HG03520 (cell line): ENCODE measurements at regions not wholly inside any gene's neighbourhood (a gene's known extent, or its start where the extent isn't known, plus 50 kb on each side); places are given as distances from the start of the nearest gene placed in this dataset.
A peak's percentile ranks its signal among the peaks of the same experiment; 100 is the strongest.

ENCODE experiments used
- ATAC-seq: cut with Tn5 transposase; IDR thresholded peaks from one replicate; pipeline ENCODE4 v1.9.1; 2021; ENCODE audit warnings: mild to moderate bottlenecking, moderate library complexity; ENCODE audit not compliant: unreplicated experiment

DNA sequence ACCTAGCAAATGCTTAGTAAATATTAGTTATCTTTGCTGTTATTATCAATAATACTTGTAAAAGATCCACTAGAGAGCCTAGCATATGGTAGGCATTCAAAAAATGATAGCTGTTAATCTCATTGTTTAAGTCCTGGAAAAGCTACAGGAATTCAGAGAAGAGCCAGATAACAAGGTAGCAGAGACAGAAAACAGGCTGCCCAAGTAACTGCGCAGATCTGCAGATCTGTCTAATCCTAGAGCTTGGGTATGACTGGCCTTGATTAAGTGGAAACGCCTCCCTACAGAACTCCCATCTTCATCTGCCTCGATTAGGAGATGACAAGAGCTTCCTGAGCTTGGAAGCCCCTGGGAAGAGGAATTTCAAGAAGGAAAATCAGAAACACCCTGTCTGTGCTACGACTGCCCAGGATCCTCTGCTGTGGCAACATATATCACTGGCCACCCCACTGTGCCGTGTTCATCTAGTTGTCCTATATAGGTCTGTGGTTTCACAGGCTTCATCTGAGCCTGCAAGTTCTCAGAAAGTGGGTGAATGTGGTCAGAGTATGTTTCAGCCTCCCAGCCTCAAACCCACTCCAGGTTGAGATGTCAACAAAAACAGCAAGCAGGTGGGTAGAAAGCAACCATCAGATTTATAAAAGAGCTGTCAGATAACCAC is 151.5 kb upstream of the PKDCC start:
- peak; percentile 96 for ATAC-seq

DNA sequence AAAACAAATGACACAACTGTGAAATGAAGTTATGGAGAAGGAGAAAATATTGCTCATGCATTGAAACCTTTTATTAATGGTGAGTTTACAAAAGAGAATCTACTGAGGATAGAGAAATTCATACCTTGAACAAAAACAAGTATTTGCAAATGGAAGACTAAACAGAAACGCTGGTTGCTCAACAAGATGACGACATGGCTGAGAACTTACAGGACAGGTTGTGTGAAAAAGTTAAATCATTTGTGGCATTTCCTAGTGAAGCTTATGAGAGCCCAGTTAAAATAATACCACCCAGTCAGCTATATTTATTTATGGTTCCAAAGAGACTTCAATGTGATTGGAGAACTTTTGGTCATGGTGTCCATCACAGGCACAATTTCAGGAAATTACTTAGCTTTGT is 148.6 kb upstream of the PKDCC start:
- no peak for ATAC-seq

DNA sequence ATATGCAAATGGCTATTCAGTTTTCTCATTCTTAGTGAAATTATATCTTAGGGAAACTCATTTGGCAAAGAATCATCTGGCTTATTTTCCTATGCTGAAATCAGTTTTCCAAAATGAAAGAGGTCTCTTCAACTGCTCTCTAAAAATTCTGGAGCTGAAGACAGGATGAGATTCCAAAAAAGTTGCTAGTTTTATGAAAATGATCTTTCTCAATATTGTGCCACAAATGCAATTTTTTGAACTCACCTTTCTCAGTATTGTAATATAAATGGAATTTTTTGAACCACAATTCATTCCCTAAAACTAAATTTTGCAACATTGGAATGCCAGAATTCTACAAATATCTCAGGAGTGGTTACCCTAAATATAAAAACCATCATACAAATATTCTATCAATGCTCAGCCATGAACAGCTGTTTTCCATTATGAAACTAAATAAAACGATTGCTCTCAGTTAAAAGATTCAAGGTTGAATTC is 147.7 kb upstream of the PKDCC start:
- no peak for ATAC-seq

DNA sequence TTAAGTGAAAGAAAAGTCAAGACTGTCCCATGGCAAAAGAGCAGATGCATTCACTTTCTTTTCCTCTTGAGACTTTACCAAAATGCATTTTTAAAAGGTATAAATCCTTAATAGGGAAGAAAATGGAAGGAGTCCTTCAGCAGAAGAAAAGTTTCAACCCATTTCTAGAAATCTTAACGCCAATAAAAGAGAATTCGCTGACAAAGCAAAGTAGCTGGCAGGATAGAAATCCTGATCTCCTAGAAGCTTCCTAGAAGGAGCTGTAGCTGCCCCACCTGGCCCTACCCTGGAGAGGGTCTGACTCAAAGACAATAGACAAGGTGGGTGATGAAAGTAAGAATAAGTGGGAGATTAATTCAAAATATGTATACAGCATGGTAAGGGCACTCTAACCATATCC is 144.9 kb upstream of the PKDCC start:
- no peak for ATAC-seq

DNA sequence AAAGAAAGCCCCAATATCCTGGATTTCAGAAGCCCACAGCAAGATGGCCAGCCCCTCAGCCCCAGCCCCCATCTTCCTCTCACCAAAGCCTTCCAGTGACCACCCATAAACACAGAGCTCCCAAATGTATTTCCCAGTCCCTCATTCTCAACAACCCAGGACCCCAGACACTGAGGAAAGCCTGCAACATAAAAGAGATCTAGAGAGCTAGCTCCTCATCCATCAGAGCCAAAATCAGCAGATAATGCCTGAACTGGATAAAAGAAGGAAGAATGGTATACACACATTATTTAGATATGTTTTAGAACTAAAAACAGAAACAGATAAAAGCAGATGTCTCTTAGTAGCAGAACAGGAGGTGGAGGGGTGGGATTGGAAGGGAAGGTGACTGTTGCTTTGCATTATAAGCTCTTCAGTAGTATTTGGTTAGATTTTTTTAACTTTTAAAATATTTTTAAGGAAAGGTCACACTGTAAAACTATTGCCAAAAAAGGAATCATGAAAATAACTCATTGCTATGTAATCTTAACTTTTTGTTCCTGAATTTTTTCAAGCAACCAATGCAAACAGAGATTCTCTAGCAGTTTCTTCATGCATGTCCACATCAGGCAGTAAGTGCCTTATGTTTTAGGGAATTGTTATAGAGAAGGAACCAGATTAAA is 144.2 kb upstream of the PKDCC start:
- ATAC-seq: no peak

DNA sequence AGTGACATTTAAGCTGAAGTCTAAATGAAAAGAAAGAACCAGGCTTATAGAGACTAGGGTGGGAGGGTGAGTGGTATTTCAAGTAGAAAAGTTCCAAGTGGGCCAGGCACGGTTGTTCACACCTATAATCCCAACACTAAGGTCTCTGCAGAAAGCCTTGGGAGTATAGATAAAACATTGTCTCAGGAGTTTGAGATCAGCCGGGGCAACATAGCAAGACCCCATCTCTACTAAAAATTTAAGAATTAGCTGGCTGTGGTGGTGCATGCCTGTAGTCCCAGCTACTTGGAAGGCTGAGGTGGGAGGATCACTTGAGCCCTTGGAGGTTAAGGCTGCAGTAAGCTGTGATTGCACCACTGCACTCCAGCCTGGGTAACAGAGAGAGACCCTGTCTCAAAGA is 143.4 kb upstream of the PKDCC start:
- no peak for ATAC-seq

DNA sequence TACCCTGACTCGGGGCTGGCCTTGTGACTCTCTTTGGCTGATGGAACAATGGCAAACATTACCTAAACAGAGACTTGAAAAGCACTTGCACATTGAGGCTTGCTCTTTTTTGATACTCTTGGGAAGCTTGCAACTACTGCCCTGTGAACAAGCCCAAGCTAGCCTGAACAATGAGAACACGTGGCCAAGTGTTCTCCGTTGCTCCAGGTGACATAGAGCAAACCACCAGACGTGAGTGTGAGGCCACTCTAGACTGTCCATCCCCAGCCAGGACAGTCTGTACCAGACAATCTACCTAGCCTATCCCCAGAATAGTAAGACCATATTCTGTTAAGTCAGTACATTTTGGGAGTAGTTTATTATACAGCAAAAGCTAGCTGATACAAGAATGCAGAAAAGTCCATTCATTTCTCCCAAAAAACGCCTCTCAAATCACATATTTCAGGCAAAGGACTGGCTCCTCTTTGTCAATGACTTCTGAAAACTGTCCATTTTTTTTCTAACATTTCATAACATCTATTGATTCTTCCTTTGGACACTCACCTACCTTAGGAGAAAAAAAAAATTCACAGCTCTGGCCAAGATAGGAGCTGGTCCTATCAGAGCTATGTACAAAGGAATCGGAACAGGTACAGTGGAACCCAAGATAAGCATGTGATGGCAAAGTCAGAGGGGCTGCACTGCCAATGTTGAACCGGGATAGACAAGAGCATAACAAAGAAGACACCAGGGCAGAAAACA is 142.1 kb upstream of the PKDCC start:
- ATAC-seq: no peak

DNA sequence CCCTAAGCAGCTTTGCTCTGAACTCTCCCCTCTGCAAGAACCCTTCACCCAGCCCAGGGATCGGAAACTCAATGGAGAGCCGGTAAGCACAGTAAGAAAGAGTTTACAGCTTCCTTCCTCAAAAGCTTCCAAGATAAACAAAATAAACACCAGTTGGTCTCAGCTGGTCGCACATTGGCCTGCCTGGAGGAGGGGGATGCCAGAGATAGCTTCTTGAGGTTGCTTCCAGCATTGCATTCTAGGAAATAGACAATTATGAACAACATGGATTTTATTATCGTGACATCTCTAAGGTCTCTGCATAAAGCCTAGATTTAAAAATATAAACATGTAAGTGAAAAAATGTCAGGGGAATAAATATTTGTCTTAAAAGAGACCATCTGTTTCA is 141.5 kb upstream of the PKDCC start:
- no peak for ATAC-seq

DNA sequence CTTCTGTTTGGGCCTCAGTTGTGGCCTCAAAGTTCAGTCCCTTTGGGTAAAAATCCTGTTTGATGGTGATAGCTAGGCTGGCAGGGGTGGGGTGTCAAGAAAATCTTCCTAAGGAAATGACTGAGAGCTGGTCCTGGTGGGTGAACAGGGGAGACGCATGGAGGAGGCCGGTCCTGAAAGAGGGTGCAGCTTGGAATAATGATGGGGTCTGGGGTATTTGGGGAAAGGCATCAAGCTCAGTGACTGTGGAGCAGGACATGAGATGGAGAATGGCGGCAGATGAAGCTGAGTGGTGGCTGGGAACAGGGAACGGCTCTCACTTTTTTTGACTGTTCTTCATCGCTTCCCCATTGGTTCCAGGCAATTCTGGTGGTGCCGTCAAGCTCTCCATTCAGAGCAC is 140.7 kb upstream of the PKDCC start:
- ATAC-seq: no peak

DNA sequence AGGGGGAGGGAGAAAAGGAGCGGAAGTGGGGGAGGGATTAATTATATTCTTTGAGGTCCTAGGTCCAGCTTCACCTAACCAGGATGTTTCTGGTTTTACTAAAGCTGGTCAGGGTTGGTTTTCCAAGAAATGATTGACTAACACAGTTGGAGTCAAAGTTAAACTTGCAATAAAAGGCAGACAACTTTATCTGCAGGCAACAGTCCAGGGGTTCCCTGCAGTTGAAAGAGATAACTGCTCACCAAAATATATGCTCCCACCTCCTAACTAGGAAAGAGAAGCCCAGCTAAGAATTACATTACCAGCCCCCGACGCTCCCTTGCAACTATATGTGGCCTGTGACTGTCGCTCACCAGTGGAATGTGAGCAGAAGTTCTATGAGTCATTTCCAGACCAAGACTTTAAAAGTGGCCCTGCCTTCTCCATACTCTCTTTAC is 140.0 kb upstream of the PKDCC start:
- ATAC-seq: peak; percentile 43

DNA sequence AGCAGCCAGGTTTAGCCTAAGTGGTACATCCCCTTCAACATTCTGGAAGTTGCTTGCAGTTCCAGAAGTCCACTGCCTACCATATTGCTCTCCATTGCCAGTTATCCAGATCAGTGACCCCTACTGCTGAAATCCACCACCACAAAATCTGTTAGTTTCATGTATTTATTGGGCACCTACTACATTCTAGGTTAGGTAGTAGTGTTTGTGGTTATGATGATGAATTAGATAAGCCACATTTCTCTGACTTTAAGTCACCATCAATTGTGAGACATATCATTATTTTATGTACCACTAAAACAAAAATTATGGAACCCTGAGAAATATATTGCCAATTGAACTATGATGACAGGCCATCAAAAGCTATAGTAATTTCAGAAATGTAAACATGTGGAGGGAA is 139.5 kb upstream of the PKDCC start:
- ATAC-seq: no peak

DNA sequence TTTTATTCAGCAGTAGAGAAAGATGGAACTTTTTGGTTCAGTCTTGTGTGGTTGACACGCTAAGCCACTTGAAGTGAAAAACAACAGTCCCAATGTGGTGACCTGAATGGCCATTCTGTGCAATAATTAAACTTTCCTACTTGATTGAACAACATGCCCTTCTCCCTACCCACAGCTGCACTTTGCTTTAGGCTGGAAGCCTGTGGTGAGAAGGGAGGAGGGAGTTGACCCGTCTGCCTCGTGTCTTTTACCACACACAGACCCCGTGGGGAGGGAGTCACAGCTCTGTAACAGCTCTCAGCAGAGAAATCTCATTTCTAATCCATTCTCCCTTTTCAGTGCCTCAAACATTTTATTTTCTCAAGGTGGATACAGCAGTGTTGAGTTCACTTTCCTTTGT is 138.2 kb upstream of the PKDCC start:
- ATAC-seq: no peak

DNA sequence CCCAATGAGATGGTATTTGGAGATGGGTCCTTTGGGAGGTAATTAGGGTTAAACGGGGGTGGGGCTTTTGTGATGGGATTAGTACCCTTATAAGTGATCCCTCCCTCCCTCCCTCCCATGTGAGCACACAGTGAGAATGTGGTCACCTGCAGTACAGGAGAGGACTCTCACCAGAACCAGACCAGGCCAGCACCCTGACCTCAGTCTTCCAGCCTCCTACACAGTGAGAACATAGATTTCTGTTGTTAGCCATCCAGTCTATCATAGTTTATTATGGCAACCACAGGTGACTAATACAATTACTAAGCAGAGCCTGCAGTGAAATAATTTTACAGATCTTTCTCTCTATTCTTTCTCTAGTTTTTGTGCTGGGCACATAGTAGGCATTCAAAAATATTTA is 137.7 kb upstream of the PKDCC start:
- peak; percentile 71 for ATAC-seq

DNA sequence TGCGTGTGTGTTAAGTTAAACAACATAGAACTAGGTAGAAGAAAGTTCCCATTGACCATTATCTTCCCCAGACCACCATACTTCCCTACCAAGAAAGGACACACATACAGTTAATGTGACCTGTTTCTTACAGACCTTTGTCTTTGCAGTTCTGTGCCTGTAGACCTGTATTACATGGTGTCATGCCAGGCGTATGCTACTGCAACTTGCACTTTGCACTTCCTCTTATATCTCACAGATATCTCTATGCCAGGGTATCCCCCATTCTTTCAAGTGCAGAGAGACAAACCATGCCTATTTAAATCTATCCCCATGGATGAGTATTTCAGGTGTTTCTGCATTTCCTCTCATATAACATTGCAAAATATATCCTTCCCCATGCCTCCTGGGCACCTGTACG is 136.8 kb upstream of the PKDCC start:
- no peak for ATAC-seq

DNA sequence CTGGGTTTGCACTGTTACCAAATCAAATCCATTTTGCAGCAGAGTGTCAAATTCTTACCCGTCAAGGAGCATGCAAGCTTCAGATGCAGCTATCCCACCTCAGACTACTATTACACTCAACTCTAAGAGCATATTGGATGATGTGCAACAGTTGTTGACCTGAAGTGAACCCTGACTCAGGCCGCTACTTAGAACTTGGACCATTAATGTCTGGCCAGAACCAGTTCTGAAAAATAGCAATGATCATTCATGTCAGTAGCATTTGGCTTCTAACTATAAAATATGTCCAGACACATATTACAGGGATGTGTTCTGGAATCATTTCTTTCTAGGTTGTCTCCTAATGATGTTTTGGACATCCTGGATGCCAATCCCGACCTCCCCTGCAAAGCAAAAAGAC is 135.5 kb upstream of the PKDCC start:
- no peak for ATAC-seq

DNA sequence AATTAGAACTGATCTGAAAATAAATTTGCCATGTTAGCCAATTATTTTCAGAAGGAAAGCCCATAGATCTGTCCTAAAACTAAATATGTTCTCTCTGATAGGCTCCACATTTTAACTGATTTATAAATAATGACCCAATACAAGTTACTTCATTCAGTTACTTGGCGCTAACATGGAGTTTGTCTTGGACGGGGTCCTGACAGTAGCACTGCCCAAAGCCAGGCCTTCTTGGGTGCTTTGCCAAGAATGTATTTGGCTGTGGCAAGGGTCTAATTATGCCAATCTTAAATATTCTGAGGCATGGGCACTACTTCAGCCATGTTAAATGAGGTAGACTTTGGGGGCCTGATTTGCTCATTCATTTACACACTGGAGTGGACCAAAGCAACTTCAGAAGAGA is 135.0 kb upstream of the PKDCC start:
- ATAC-seq: no peak

DNA sequence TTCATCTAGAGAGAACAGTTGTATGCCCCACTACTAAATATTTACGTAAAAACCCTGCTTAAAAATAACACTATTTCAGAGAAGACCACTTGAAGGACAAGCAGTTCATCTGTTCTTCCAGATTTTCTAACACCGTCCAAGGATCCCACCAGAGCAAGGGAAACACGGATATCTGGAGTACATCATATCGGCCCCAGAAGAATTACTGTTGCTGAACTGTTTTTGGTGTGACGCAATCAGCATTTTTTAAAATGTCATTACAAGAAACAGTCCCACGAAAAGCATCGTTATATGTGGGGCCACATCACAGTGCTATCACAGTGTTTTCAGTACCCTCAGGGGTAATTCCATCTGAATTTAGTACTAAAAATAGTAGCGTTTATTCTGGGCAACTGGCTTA is 134.5 kb upstream of the PKDCC start:
- ATAC-seq: no peak

DNA sequence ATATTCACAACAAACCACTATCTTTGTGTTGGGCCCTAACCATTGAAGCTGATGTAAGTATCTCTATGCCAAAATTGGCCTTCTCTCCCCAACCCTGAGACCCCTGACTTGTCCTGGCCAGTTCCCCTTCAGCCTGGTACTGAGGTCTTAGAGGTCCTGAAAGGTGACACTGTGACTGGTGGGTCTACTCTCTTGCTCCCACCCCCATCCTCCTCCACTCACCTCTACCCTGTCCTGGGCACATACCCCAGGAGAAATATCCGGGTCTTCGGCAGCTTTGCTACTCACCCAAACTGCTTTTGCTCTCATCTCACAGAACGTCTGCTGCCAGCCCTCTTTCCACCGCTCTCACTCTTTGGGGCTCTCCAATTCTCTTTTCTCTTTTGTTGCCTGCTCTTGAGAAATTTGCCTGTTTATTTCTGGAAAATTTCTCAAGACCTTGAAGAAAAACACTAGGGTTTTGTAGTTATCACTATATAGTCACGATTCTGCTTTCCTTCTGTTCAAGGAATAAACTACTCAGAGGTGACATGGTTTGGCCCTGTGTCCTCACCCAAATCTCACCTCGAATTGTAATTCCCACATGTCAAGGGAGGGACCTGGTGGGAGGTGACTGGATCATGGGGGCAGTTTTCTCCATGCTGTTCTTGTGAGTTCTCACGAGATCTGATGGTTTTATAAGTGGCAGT is 133.8 kb upstream of the PKDCC start:
- no peak for ATAC-seq

DNA sequence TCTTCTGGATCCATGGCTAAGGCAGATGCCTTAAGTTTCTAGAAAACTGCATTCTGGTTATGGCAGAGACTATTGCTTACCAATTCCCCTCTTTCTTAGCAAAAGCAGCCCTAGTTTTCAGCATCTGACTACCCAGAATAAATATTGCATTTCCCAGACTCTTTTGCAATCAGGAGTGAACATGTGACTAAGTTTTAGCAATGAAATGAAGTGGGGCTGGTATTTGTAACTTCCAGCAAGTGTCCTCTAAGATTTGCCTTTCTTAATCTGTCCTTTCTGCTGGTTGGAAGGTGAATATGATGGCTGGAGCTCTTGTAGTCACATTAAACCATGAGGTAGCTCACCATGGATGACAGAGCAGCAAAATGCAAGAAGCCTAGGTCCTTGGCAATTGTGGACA is 132.9 kb upstream of the PKDCC start:
- ATAC-seq: no peak

DNA sequence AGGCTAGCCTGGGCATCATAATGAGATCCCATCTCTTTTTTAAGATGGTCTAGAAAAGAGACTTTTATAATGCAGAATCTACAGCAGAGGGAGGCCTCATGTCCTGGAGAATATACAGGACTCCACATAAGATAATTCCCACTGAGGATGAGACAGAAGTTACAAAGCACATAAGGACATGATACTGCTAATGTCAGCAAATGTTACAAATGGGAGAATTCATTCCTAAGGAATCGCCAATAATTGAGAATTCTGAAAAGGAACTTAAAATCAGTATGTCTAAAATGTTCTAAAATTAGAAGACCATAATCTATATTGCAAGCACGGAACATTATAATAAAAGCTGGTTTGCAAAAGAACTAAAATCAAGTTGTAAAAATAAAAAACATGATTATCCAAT is 131.6 kb upstream of the PKDCC start:
- ATAC-seq: no peak

DNA sequence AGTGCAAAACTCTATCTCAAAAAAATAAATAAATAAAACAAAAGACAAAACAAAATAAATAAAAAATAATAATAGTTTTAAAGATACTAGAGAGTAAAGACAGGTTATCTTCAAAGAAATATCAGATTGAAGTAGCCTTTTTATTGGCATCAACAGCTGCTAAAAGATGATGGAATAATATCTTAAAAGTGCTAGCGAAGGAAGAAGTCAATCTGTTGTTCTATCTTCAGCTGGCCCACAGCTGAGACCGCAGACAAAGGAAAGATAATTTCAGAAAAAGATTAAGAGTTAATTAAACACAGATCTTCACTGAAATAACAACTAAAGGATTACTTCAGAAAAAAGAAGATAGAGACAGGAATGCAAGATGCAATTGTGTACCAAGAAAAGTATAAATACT is 130.2 kb upstream of the PKDCC start:
- no peak for ATAC-seq

DNA sequence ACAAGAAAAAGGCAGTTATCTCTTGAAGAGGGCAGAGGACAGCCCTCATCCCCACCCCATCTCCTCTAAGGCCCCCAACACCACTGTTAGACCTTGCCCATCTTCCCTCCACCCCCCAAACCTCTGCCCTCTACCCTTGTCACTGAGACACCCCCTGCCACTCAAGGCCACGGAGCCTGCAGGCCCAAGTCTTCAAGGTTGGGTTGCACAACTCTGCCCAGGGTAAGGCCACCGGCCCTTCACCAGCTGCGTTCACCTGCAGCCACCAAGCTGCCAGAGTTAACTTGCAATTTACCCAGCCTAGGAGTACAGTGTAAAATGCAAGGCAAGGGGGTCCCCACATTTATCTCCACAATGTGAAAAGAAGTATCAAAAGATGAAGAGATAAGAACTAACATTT is 128.7 kb upstream of the PKDCC start:
- ATAC-seq: no peak
